Body of pancreas (tissue), 4 donors: ENCODE measurements at regions not wholly inside any gene's neighbourhood (a gene's known extent, or its start where the extent isn't known, plus 50 kb on each side); places are given as distances from the start of the nearest gene placed in this dataset.

ENCODE experiments used
- ATAC-seq: fragments of 150-250 bp; one replicate; pipeline ENCODE4 v1.9.1; 2016
- DNase-seq, 4 donors: peaks; one replicate each; pipeline ENCODE4 v3.0.0-alpha.2; 2019
- H3K27ac ChIP-seq, 4 donors: fragments of 200-600 bp; sonication (generic); 1 replicate in 3 of 4; 2 replicates in 1 of 4; pipeline versions ENCODE4 v1.5.1 to v1.6.1; 2016 to 2019; ENCODE audit warnings: mild to moderate bottlenecking in 1 of 4, mixed read lengths in 1 of 4, moderate library complexity in 1 of 4
- H3K27me3 ChIP-seq, 2 donors: fragments of 200-600 bp; sonication (generic); one replicate each; pipeline ENCODE4 v1.6.0; 2016; ENCODE audit warnings: mild to moderate bottlenecking in 1 of 2
- H3K36me3 ChIP-seq, 2 donors: fragments of 200-600 bp; sonication (generic); replicated peaks in 1 of 2; 2 replicates each; pipeline ENCODE4 v1.5.1; 2016; ENCODE audit warnings: low read depth in 2 of 2; ENCODE audit not compliant: insufficient read depth in 1 of 2
- H3K4me1 ChIP-seq: fragments of 200-600 bp; sonication (generic); one replicate; pipeline ENCODE4 v1.6.0; 2016
- H3K4me3 ChIP-seq, 2 donors: fragments of 200-600 bp; sonication (generic); 1 replicate in 1 of 2; 2 replicates in 1 of 2; pipeline ENCODE4 v1.5.1; 2016 to 2019
- H3K9me3 ChIP-seq, 3 donors: fragments of 200-600 bp; sonication (generic); 1 replicate in 2 of 3; 2 replicates in 1 of 3; pipeline ENCODE4 v1.5.1; 2016
- POLR2A ChIP-seq, 3 donors: fragments of 450-650 bp; IDR thresholded peaks; one replicate each; pipeline ENCODE4 v1.6.1; 2016; ENCODE audit warnings: antibody characterized with exemption in 3 of 3, mild to moderate bottlenecking in 2 of 3
- WGBS, 2 donors: methylation state at CpG; one replicate each; pipeline ENCODE4 v1.1.5; 2017; 5-methylcytosine and 5-hydroxymethylcytosine counted together
- intact Hi-C: fragments of 100-400 bp; cut with DNase I; formaldehyde crosslinking; loops from one replicate; pipeline ENCODE4 v1.15.1; 2023
- TF ChIP-seq, protein P1 (sequence below), 7 experiments: fragments of 450-650 bp in 4 of 7; fragments of 200-600 bp in 3 of 7; sonication (generic) in 3 of 7; IDR thresholded peaks; one replicate each; pipeline ENCODE4 v1.5.1; 2016 to 2019; ENCODE audit warnings: antibody characterized with exemption in 7 of 7

DNA sequence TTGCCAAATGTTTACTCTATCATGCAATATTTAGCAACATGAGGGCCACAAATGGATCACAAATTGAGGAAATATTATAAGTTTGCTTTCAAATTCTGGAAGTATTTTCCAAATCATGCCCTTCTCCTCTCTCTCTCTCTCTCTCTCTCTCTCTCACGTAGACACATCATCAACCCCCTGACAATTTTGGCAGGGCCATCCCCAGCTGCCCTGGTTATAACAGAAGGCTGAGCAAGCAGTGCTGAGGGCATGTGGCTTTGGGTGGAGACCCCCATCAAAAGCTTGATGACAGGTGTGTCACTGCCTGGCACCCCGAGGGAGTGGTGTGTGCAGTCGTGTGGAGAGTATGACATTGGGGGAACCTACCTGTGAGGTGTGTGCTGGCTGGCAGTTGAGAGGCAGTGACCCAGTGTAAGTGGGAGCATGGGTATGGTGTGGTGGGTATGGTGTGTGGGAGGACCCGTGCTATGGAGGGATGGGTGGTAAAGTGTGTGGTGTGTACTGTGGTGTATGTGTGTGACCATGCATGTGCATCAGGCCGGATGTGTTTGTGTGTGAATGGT, 224.5 kb downstream of the TTC32 start:
- no peak for DNase-seq
- ATAC-seq: no peak
- no peak for TF ChIP-seq POLR2A (IDR thresholded peaks at IDR 0.05)
- TF ChIP-seq, protein P1, sequence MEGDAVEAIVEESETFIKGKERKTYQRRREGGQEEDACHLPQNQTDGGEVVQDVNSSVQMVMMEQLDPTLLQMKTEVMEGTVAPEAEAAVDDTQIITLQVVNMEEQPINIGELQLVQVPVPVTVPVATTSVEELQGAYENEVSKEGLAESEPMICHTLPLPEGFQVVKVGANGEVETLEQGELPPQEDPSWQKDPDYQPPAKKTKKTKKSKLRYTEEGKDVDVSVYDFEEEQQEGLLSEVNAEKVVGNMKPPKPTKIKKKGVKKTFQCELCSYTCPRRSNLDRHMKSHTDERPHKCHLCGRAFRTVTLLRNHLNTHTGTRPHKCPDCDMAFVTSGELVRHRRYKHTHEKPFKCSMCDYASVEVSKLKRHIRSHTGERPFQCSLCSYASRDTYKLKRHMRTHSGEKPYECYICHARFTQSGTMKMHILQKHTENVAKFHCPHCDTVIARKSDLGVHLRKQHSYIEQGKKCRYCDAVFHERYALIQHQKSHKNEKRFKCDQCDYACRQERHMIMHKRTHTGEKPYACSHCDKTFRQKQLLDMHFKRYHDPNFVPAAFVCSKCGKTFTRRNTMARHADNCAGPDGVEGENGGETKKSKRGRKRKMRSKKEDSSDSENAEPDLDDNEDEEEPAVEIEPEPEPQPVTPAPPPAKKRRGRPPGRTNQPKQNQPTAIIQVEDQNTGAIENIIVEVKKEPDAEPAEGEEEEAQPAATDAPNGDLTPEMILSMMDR (IDR thresholded peaks at IDR 0.05): no peak
- Histone ChIP-seq H3K4me3 (no peak overlapping the region), H3K9me3 (no peaks in the 10 kb centered on the region), H3K27ac (no peak overlapping the region), H3K27me3 (no peaks in the 10 kb centered on the region), H3K36me3 (no peaks in the 10 kb centered on the region), H3K4me1 (no peaks in the 10 kb centered on the region)
- intact Hi-C loops: no loop called here
- 67 to 79% methylated on average over 5 of the region's 5 CpGs for WGBS, 2 donors

DNA sequence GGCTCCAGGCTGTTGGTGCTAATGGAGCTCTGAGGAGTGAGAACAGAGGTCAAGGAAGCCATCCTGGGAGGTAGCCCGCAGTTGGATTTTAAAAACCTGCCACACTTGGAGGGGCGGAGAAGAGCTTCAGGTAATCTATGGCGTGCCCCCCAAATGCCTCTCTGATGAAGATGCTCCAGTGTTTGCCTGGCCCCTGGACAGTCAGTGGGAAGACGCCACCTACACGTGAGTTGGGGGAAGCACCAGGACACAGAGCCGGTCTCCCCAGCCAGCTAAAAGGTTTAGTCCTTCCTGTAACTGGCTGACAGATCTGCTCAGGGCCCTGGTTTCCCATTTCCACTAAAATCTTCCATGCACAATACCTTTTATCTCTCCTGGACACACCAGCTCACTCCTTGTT, 225.0 kb downstream of the TTC32 start:
- ATAC-seq (no peak), DNase-seq (no peak)
- 50 to 66% methylated on average over 6 of the region's 6 CpGs for WGBS, 2 donors
- TF ChIP-seq, protein P1 (IDR thresholded peaks at IDR 0.05): no peak
- TF ChIP-seq POLR2A (IDR thresholded peaks at IDR 0.05): no peak
- no peak overlapping the region for H3K27ac ChIP-seq
- no peaks in the 10 kb centered on the region for H3K4me1 ChIP-seq
- H3K9me3 ChIP-seq: no peaks in the 10 kb centered on the region
- intact Hi-C loops: no loop called here
- no peaks in the 10 kb centered on the region for H3K36me3 ChIP-seq
- H3K27me3 ChIP-seq: no peaks in the 10 kb centered on the region
- no peak overlapping the region for H3K4me3 ChIP-seq

DNA sequence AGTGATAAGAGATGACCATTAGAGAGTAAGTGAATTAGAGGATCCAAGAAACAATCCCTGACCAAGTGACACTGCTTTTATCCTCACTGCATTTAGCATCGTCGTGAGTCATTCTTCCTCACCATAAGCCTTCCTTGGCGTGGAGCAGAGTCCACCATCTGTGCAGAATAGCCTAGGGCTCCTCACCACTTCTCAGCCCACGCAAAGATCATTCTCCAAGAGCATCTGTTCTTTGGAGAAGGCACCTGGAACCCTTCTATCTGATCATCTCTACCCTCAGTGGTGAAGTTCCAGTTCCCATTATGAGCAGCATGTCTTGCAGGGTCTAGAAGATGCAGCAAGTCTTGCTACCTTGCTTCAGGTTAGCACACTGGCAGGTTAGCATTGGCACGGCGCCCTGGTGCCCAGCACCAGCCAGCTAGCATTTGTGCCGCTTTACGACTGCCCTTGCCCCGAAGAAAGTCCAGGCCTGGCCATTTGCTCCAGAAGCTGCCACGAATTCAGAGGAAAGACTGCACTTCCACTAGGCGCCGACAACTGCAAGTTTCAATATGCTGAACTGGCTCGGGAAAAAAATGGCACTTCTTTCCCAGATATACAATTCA, 225.8 kb downstream of the TTC32 start:
- no peak for DNase-seq
- no peak overlapping the region for H3K4me3 ChIP-seq
- no peaks in the 10 kb centered on the region for H3K4me1 ChIP-seq
- H3K9me3 ChIP-seq: no peaks in the 10 kb centered on the region
- ATAC-seq: no peak
- H3K36me3 ChIP-seq: no peaks in the 10 kb centered on the region
- intact Hi-C loops: no loop called here
- WGBS, 2 donors: 76 to 80% methylated on average over 13 of the region's 13 CpGs
- no peaks in the 10 kb centered on the region for H3K27me3 ChIP-seq
- no peak for TF ChIP-seq POLR2A (IDR thresholded peaks at IDR 0.05)
- TF ChIP-seq, protein P1 (IDR thresholded peaks at IDR 0.05): no peak
- H3K27ac ChIP-seq: no peak overlapping the region

DNA sequence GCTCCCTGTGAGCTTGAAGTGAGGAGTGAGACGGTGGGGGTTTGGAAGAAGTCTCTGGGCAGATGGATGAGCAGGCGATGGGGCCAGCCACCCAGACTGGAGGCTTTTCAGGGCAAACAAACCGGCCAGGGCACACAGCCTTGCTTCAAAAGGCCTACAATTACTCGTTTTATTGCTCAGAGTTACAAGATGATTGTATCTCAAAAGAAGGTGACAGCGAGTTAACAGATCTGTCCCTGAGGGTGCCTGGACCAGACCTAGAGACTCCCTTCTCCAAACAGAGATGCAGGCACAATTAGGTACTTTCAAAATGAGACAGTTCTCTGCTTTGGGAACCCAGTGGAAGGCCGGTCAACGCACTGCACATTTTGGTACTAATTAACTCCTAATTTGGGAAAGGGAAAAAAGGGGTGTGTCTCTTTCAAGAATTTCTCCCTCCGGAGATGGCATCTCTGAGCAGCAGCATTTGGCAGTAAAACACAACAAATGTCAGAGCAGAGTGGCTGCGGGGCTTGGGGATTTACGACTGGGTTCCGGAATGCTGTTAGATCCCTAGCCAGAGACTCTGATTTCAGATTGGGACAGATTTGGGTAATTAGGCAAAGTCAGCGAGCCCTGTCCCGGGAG, 226.7 kb downstream of the TTC32 start:
- H3K27ac ChIP-seq: no peak overlapping the region
- H3K4me3 ChIP-seq: no peak overlapping the region
- DNase-seq (no peak), ATAC-seq (no peak)
- H3K4me1 ChIP-seq: no peaks in the 10 kb centered on the region
- intact Hi-C loops: no loop called here
- no peaks in the 10 kb centered on the region for H3K9me3 ChIP-seq
- no peaks in the 10 kb centered on the region for H3K36me3 ChIP-seq
- TF ChIP-seq POLR2A (IDR thresholded peaks at IDR 0.05): no peak
- TF ChIP-seq, protein P1 (IDR thresholded peaks at IDR 0.05): no peak
- no peaks in the 10 kb centered on the region for H3K27me3 ChIP-seq
- WGBS, 2 donors: 45 to 69% methylated on average over 13 of the region's 13 CpGs
